ENCODE measurements at regions not wholly inside any gene's neighbourhood (a gene's known extent, or its start where the extent isn't known, plus 50 kb on each side); places are given as distances from the start of the nearest gene placed in this dataset.
"Not testable (repeated sequence)": the region's sequence is repeated elsewhere in the genome, so short reads cannot be mapped to it uniquely, and the experiment has no call there.

DNA sequence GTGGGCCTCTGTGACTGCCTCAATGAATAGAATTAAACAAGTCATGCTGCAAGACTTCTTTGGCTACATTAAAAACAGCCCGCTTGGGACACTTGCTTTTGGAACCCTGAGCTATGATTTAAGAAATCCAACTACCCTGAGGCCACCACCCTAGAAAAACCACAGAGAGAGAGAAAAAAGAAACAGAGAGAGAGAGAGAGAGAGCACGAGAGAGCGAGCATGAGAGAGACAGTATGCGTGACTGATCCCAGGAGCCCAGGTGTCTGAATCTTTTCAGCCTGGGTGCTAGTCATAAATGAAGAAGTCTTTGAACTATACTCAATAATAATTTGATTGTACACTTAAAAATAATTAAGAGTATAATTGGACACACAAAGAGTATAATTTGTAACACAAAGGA is 123.1 kb upstream of the FREM1 start:
- no peak for DNase-seq (ENCODE audit: low read depth, low spot score)

DNA sequence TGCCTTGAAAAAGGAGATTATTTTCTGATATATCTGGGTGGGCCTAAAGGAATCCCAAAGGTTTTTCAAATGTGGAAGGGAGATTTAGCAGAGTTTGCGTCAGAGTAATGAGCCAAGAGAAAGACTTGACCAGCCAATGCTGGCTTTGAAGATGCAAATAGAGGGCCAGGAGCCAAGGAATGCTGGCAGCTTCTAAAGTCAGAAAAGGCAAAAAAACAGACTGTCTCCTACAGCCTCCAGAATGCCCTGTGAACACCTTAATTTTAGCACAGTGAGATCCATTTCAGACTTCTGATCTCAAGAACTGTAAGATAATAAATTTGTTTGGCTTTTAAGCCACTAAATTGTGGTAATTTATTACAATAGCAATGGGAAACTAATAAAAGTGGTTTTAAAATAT is 122.6 kb upstream of the FREM1 start:
- DNase-seq (ENCODE audit: low read depth, low spot score) = no peak

- DNase-seq (ENCODE audit: low read depth, low spot score) = no peak
These were observed 110.9 kb upstream of the FREM1 start for GRCh38 chr9:15021146-15021545.

DNA sequence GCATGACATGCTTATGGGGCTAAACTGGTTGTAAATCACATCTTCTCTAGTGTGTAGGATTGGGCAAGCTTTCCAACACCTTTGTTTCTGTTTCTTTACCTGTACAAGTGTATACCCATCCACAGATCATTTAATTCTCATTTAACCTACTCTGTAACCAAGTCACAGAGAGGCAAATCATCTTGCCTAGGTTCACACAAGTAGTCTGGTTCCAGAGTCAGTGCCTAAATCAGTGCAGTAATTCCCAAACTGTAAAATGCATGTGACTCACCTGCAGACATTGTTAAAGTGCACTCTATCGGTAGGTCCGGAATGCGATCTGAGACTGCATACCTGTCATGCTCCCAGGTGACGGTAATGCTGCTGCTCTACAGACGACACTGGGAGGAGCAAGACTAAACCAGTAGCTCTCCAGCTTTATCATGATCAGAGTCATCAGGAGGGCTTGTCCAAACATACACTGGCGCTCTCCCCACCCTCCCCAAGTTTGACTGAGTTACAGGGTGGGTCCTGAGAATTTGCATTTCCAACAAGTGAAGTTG is 107.9 kb upstream of the FREM1 start:
- DNase-seq (ENCODE audit: low read depth, low spot score) = no peak

- no peak for DNase-seq (ENCODE audit: low read depth, low spot score)
These were observed 100.4 kb upstream of the FREM1 start for GRCh38 chr9:15010581-15010980.

DNA sequence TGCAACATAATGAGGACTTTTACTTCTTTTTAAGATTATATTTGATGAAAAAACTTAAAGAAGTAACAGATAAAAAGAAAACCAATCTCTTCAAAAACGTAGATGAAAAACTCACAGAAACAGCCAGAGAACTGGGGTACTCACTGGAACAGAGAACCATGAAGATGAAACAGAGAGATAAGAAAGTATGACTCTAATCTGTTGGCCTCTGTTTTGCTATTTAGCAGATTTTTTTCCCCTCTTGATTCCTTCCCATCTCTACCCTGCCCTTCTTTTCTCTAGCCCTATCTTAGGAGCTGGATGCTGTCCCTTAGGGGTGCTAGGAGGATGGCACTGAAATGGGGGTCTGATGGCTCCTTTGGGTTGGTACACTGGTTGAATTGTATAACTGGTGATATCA is 97.5 kb upstream of the FREM1 start:
- DNase-seq (ENCODE audit: low read depth, low spot score) = no peak

GRCh38 chr9:14994738-14995137 is 84.5 kb upstream of the FREM1 start:
- no peak for DNase-seq (ENCODE audit: low read depth, low spot score)

DNA sequence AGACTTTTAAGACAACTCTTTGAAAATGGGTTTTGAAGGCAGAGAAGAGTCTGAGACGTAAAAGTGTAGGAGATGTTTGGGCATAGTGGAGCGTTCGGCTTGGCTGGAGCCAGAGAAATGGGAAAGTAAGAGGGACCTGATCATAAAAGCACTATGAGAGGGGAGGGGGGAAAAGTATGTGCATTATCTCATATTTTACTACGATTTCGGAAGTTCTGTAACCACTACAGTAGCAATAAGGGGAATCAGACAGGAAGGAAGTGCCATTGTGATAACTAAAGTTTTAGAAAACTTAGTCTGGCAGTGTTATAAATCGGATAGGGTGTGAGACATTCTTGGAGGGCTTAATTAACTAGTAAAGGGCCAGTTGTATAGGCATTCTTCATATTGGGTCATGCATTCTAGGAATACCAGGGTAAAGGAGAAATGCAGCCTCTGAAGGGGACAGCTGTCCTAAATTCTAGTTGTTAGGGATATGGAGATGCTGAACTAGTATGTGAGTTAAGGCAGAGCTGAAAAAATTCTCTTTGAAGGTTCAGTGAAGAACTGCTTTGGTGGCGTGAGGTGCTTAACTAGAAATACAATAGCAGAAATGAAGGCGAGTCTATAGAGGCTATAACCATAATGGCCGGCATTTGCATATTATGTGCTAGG is 83.8 kb upstream of the FREM1 start:
- DNase-seq (ENCODE audit: low read depth, low spot score) = peak; percentile 29

- DNase-seq (ENCODE audit: low read depth, low spot score) = peak; percentile 63
These were observed 83.0 kb upstream of the FREM1 start for GRCh38 chr9:14993061-14993800.

GRCh38 chr9:14992516-14992915 is 82.3 kb upstream of the FREM1 start:
- DNase-seq (ENCODE audit: low read depth, low spot score) = no peak

DNA sequence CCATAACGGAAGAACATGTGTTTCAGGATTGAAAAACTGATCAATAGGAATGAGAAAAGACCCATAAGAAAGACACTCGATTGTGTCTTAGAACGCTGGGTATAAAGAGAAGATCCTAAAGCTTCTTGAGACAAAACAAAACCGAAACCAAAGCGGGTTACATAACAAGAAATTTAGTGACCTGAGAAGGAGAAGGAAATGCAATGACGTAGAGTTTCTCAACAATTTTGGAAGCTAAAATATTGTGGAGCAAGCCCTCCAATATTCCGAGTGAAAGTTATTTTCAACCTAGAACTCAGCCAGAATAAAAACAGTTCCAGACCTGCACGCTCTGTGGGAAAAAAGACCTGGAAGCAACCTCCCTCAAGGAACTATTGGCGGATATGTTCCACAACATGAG is 81.9 kb upstream of the FREM1 start:
- DNase-seq (ENCODE audit: low read depth, low spot score) = no peak

DNA sequence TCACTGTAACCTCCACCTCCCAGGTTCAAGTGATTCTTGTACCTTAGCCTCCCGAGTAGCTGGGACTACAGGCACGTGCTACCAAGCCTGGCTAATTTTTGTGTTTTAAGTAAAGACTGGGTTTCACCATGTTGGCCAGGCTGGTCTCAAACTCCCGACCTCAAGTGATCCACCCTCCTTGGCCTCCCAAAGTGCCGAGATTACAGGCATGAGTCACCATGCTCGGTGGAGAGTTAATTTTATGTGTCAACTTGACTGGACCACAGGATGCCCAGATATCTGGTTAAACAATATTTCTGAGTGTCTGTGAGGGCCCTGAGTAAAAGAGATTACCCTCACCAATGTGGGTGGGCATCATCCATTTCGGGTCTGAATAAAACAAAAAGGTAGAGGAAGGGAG is 80.4 kb upstream of the FREM1 start:
- DNase-seq (ENCODE audit: low read depth, low spot score) = not testable (repeated sequence)

DNA sequence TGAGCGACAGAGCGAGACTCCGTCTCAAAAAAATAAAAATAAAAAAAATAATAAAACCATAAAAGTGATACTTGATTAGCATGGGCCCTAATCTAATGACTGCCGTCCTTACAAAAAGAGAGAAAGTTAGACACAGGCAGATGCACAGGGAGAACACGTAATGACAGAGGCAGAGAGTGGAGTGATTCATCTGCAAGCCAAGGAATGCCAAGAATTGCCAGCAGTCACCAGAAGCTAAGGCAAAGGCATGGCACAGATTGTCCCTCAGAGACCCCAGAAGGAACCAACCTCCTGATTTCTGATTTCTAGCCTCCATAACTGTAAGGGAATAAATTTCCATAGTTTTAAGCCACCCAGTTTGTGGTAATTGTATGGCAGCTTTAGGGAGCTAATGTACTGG is 79.6 kb upstream of the FREM1 start:
- DNase-seq (ENCODE audit: low read depth, low spot score) = no peak

DNA sequence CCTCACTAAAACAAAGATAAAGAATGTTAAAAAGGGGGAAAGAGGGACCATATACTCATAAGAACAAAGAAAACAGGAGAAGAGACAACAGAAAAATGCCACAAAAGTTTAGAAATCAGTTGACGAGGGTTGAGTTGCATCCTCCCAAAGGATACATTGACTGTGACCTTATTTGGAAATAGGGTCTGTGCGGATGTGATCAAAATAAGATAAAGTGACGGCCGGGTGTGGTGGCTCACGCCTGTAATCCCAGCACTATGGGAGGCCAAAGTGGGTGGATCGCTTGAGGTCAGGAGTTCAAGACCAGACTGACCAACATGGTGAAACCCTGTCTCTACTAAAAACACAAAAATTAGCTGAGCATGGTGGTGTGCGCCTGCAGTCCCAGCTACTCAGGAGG is 79.1 kb upstream of the FREM1 start:
- DNase-seq (ENCODE audit: low read depth, low spot score) = not testable (repeated sequence)

DNA sequence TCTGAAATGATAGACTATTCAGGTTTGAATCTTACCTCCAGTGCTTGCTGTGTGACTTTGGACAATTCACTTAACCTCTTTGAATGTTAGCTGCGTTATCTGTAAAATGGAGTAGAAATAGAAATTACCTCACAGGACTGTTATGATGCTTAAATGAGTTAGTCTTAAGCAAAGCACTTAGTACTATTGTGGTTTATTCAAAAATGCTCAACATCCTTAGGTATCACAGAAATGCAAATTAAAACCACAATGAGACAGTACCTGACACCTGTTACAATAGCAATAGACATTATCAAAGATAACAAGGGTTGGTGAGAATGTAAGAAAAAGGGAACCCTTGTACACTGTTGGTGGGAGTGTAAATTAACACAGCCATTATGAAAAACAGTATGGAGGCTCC is 77.6 kb upstream of the FREM1 start:
- DNase-seq (ENCODE audit: low read depth, low spot score) = no peak

DNA sequence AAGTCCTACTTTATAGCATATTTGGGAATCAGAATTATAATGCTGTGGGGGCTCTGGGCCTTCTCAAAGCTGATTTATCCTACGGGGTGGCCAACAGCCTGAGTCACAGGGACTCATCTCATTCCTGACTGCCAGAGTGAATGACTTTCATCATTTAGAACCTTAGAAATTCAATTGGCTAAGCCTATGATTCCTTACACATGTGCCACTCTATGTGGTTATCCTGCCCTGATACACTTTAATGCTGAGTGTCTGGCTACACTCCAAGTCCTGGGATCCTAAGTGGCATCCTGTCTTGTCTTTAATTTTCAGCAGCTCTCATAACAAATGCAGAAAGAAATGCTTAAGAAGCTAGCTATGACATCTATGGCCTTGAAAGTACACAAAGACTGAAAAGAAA is 75.2 kb upstream of the FREM1 start:
- no peak for DNase-seq (ENCODE audit: low read depth, low spot score)

- no peak for DNase-seq (ENCODE audit: low read depth, low spot score)
These were observed 73.4 kb upstream of the FREM1 start for GRCh38 chr9:14983599-14983998.

- no peak for DNase-seq (ENCODE audit: low read depth, low spot score)
These were observed 71.2 kb upstream of the FREM1 start for GRCh38 chr9:14981291-14981950.

GRCh38 chr9:14978022-14979000 is 68.1 kb upstream of the FREM1 start:
- DNase-seq (ENCODE audit: low read depth, low spot score) = no peak

DNA sequence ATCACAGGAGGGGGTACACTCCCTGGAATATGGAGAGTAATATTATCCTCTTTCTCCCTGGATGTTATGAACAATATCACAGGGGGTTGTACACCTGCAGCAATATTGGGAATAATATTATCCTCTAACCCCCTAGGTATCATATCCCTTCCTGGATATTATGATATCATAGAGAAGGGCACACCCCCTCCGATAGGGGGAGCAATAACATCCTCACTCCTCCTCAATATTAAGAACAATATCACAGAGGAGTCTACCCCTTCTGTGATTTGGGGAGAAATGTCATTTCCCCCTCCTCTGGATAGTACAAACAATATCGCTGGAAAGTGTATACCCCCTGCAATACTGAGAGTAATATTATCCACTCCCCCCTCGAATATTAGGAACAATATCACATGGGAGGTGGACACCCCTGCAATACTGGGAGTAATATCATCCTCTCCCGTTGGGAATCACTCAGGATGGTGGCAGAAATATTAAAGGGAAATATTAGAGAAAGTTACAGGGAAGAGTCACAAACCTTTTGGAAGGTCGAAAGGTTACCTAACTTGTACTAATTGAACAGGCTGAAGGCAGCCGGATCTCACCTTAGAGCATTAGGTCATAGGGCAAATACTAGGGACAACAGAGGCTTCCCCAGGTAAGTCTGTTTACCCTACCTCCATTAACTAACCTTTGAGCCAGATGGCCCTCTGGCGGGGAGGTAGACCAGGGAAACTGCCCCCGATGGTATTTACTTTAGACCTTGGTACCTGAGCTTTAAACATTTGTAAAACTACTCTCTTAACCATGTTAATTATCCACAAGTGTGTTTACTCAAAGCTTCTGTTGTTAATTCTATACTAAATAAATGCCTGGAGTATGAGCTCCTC is 57.5 kb upstream of the FREM1 start:
- no peak for DNase-seq (ENCODE audit: low read depth, low spot score)

Measured in pulmonary artery endothelial cell (primary cell).